ENCODE measurements at regions not wholly inside any gene's neighbourhood (a gene's known extent, or its start where the extent isn't known, plus 50 kb on each side); places are given as distances from the start of the nearest gene placed in this dataset.

DNA sequence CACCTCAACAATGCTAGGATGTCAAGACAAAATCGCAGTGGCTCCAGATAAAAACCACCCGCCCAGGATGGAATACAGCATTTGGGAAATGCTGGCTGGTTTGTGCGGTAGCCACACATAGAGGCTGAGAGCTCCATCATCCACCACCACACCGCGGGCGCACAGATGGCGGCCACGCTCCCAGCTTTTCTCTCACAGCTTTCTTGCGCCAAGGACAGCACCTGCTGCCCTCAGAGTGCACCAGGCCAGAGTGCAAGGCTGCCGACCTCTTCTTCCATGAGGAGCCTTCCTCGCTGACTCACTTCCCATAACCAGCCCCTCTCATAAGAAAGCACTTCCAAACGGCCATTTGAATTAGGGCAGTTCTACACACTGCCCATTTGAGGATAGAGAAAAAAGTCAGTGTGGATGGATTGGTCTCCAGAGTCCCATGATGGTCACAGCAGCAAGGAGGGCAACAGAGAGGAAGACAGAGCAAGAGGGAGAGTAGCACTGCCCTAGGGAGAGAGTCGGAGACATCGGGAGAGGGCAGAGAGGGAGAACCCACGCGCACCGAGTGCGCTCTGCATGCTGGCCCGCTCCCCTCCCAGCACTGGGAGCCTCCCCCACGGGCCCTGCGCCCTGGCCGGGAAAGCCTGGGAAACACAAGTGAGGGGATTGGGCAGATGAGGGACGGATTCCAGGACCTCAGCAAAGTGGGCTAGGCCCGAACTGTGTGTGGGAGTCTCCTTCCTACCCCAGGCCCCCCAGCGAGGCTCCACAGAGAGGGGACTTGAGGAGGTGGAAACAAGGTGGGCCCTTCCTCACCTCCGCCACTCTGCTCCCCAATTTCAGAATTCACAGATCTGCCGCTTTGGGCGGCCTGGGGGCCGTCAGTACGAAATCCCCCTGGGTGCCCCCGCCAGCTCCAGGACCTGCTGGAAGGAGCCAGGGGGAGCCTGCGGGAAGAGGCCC, 156.9 kb downstream of the USP12 start:
- DNase-seq = no peak
- H3K9me3 ChIP-seq = no peaks in the 10 kb centered on the region
- no peaks in the 10 kb centered on the region for H3K36me3 ChIP-seq
- no peaks in the 10 kb centered on the region for H3K4me1 ChIP-seq
- WGBS, 5 donors = 82 to 90% (median 87%) methylated on average over 29 to 32 of the region's 32 CpGs
- TF ChIP-seq POLR2A (IDR thresholded peaks at IDR 0.05) = no peak
- TF ChIP-seq POLR2AphosphoS5 (IDR thresholded peaks at IDR 0.05) = no peak
- TF ChIP-seq, protein P1, sequence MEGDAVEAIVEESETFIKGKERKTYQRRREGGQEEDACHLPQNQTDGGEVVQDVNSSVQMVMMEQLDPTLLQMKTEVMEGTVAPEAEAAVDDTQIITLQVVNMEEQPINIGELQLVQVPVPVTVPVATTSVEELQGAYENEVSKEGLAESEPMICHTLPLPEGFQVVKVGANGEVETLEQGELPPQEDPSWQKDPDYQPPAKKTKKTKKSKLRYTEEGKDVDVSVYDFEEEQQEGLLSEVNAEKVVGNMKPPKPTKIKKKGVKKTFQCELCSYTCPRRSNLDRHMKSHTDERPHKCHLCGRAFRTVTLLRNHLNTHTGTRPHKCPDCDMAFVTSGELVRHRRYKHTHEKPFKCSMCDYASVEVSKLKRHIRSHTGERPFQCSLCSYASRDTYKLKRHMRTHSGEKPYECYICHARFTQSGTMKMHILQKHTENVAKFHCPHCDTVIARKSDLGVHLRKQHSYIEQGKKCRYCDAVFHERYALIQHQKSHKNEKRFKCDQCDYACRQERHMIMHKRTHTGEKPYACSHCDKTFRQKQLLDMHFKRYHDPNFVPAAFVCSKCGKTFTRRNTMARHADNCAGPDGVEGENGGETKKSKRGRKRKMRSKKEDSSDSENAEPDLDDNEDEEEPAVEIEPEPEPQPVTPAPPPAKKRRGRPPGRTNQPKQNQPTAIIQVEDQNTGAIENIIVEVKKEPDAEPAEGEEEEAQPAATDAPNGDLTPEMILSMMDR (IDR thresholded peaks at IDR 0.05 in 8 of 11, conservative IDR thresholded peaks at IDR 0.05 in 3 of 11) = no peak
- H3K4me3 ChIP-seq = no peak overlapping the region
- no peak overlapping the region for H3K27ac ChIP-seq
- intact Hi-C loops (cut with DNase I; ENCODE audit: low total_unique reads) = no loop called here
- peaks cover 0 to 5% (median 0%) of the 10 kb centered on the region in 7 donors for H3K27me3 ChIP-seq (replicated peaks in 1 of 7)

GRCh38 chr13:27012482-27013197, 159.0 kb downstream of the USP12 start:
- H3K36me3 ChIP-seq = no peaks in the 10 kb centered on the region
- H3K4me1 ChIP-seq = no peaks in the 10 kb centered on the region
- intact Hi-C loops (cut with DNase I; ENCODE audit: low total_unique reads) = no loop called here
- H3K27me3 ChIP-seq (replicated peaks in 1 of 7) = peaks cover 0 to 5% (median 0%) of the 10 kb centered on the region in 7 donors
- DNase-seq = no peak
- no peak overlapping the region for H3K27ac ChIP-seq
- 78 to 89% (median 82%) methylated on average over 7 of the region's 7 CpGs for WGBS, 5 donors
- no peaks in the 10 kb centered on the region for H3K9me3 ChIP-seq
- H3K4me3 ChIP-seq = no peak overlapping the region
- TF ChIP-seq POLR2AphosphoS5 (IDR thresholded peaks at IDR 0.05) (no peak), POLR2A (IDR thresholded peaks at IDR 0.05) (no peak)

GRCh38 chr13:27011661-27012060, 159.9 kb downstream of the USP12 start:
- no peak for DNase-seq
- Histone ChIP-seq H3K4me3 (no peak overlapping the region), H3K27ac (no peak overlapping the region), H3K27me3 (replicated peaks in 1 of 7) (peaks cover 0 to 11% (median 8%) of the 10 kb centered on the region in 7 donors), H3K4me1 (peaks cover under 1 to 9% (median 3%) of the 10 kb centered on the region in 6 donors), H3K36me3 (no peaks in the 10 kb centered on the region), H3K9me3 (no peaks in the 10 kb centered on the region)
- intact Hi-C loops (cut with DNase I; ENCODE audit: low total_unique reads) = no loop called here
- 80 to 89% (median 85%) methylated on average over 4 to 5 of the region's 5 CpGs for WGBS, 5 donors
- TF ChIP-seq POLR2A (IDR thresholded peaks at IDR 0.05) (no peak), POLR2AphosphoS5 (IDR thresholded peaks at IDR 0.05) (no peak)
- TF ChIP-seq, protein P1 (IDR thresholded peaks at IDR 0.05 in 8 of 11, conservative IDR thresholded peaks at IDR 0.05 in 3 of 11) = no peak

- Histone ChIP-seq H3K27me3 (replicated peaks in 1 of 7) (peaks cover 0 to 26% (median 21%) of the 10 kb centered on the region in 7 donors), H3K36me3 (no peaks in the 10 kb centered on the region), H3K4me3 (no peak overlapping the region), H3K27ac (no peak overlapping the region), H3K4me1 (peaks cover 6 to 23% (median 15%) of the 10 kb centered on the region in 6 donors), H3K9me3 (no peaks in the 10 kb centered on the region)
- 57 to 86% (median 63%) methylated on average over 3 of the region's 3 CpGs for WGBS, 5 donors
- TF ChIP-seq POLR2A (IDR thresholded peaks at IDR 0.05) (no peak), POLR2AphosphoS5 (IDR thresholded peaks at IDR 0.05) (no peak)
- TF ChIP-seq, protein P1 (IDR thresholded peaks at IDR 0.05 in 8 of 11, conservative IDR thresholded peaks at IDR 0.05 in 3 of 11) = no peak
- intact Hi-C loops (cut with DNase I; ENCODE audit: low total_unique reads) = no loop called here
- DNase-seq = no peak
These were observed 162.9 kb downstream of the USP12 start for GRCh38 chr13:27008733-27009132.
